ENCODE measurements at regions not wholly inside any gene's neighbourhood (a gene's known extent, or its start where the extent isn't known, plus 50 kb on each side); places are given as distances from the start of the nearest gene placed in this dataset.

- no peaks in the 10 kb centered on the region for H4K20me1 ChIP-seq (ENCODE audit: insufficient read depth)
- H3K9me2 ChIP-seq (ENCODE audit: insufficient read depth, low read length) = no peaks in the 10 kb centered on the region
- H3K27me3 ChIP-seq (ENCODE audit: insufficient read depth, low read depth, low read length) = no peaks in the 10 kb centered on the region
- H3K9me3 ChIP-seq (ENCODE audit: low read length) = no peaks in the 10 kb centered on the region
- H3K4me2 ChIP-seq (ENCODE audit: low read length) = no peak overlapping the region
- H3F3A ChIP-seq (ENCODE audit: insufficient read depth, low read length, poor library complexity, severe bottlenecking) = no peaks in the 10 kb centered on the region
- H3K36me3 ChIP-seq (ENCODE audit: insufficient read depth, low read length) = no peaks in the 10 kb centered on the region
- H3K27ac ChIP-seq (ENCODE audit: low read length) = no peak overlapping the region
- no peak for TF ChIP-seq RAD21 (conservative IDR thresholded peaks at IDR 0.05)
- no peak for TF ChIP-seq CTCF (IDR thresholded peaks at IDR 0.05; ENCODE audit: poor library complexity, severe bottlenecking)
- no peak for TF ChIP-seq MXI1 (conservative IDR thresholded peaks at IDR 0.05; ENCODE audit: poor library complexity, severe bottlenecking)
- TF ChIP-seq SMC3 (conservative IDR thresholded peaks at IDR 0.05; ENCODE audit: poor library complexity) = no peak
- no peak for TF ChIP-seq TAF1 (IDR thresholded peaks at IDR 0.05; ENCODE audit: low read depth)
- TF ChIP-seq REST (IDR thresholded peaks at IDR 0.05; ENCODE audit: borderline replicate concordance) = no peak
- TF ChIP-seq POLR2AphosphoS5 (IDR thresholded peaks at IDR 0.05) = no peak
- no peak for TF ChIP-seq EZH2 (IDR thresholded peaks at IDR 0.05; ENCODE audit: borderline replicate concordance, insufficient read depth, low read length, poor library complexity, severe bottlenecking)
- TF ChIP-seq EP300 (conservative IDR thresholded peaks at IDR 0.05; ENCODE audit: poor library complexity, severe bottlenecking) = no peak
- no peak overlapping the region for H3K9ac ChIP-seq (ENCODE audit: low read length)
- H3K79me2 ChIP-seq (replicated peaks; ENCODE audit: insufficient read depth, low read length) = no peaks in the 10 kb centered on the region
- H2AFZ ChIP-seq (ENCODE audit: low read depth, low read length) = no peak overlapping the region
- H3K4me3 ChIP-seq (ENCODE audit: low read length) = no peak overlapping the region
These were observed 285.7 kb upstream of the TRAM1L1 start for GRCh38 chr4:117370944-117371668.

- Histone ChIP-seq H3F3A (ENCODE audit: insufficient read depth, low read length, poor library complexity, severe bottlenecking) (no peaks in the 10 kb centered on the region), H3K79me2 (replicated peaks; ENCODE audit: insufficient read depth, low read length) (no peaks in the 10 kb centered on the region), H3K27me3 (ENCODE audit: insufficient read depth, low read depth, low read length) (no peaks in the 10 kb centered on the region), H3K9me2 (ENCODE audit: insufficient read depth, low read length) (no peaks in the 10 kb centered on the region), H3K4me2 (ENCODE audit: low read length) (no peak overlapping the region), H3K9me3 (ENCODE audit: low read length) (no peaks in the 10 kb centered on the region), H3K9ac (ENCODE audit: low read length) (no peak overlapping the region), H3K36me3 (ENCODE audit: insufficient read depth, low read length) (no peaks in the 10 kb centered on the region), H3K27ac (ENCODE audit: low read length) (no peak overlapping the region), H4K20me1 (ENCODE audit: insufficient read depth) (no peaks in the 10 kb centered on the region), H3K4me3 (ENCODE audit: low read length) (no peak overlapping the region), H2AFZ (ENCODE audit: low read depth, low read length) (no peak overlapping the region)
- TF ChIP-seq TAF1 (IDR thresholded peaks at IDR 0.05; ENCODE audit: low read depth) (no peak), MXI1 (conservative IDR thresholded peaks at IDR 0.05; ENCODE audit: poor library complexity, severe bottlenecking) (no peak), CTCF (IDR thresholded peaks at IDR 0.05; ENCODE audit: poor library complexity, severe bottlenecking) (no peak), POLR2AphosphoS5 (IDR thresholded peaks at IDR 0.05) (no peak), REST (IDR thresholded peaks at IDR 0.05; ENCODE audit: borderline replicate concordance) (no peak), EP300 (conservative IDR thresholded peaks at IDR 0.05; ENCODE audit: poor library complexity, severe bottlenecking) (no peak), RAD21 (conservative IDR thresholded peaks at IDR 0.05) (no peak), EZH2 (IDR thresholded peaks at IDR 0.05; ENCODE audit: borderline replicate concordance, insufficient read depth, low read length, poor library complexity, severe bottlenecking) (no peak), SMC3 (conservative IDR thresholded peaks at IDR 0.05; ENCODE audit: poor library complexity) (no peak)
These were observed 289.7 kb upstream of the TRAM1L1 start for GRCh38 chr4:117375101-117375500.
